ENCODE measurements at regions not wholly inside any gene's neighbourhood (a gene's known extent, or its start where the extent isn't known, plus 50 kb on each side); places are given as distances from the start of the nearest gene placed in this dataset.
"Not testable (repeated sequence)": the region's sequence is repeated elsewhere in the genome, so short reads cannot be mapped to it uniquely, and the experiment has no call there.

DNA sequence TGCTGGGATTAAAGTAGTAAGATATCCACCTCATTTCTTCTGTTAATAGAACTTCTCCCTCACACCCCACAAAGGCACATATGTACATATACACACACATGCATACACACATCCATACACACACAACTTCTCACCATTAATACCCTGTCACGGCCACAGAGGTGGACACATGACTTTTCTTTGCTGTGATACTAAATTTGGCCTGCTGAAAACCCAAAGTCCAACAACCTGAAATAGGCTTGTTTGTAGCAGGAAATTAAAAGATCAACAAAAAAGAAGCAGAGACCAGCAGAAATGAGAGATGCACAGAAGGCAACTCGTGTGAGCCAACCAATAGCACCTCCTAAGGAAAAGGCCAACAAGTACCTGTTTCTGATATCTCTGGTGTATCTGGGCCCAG is 128.7 kb upstream of the PCGF5 start:
- DNase-seq, result no peak

DNA sequence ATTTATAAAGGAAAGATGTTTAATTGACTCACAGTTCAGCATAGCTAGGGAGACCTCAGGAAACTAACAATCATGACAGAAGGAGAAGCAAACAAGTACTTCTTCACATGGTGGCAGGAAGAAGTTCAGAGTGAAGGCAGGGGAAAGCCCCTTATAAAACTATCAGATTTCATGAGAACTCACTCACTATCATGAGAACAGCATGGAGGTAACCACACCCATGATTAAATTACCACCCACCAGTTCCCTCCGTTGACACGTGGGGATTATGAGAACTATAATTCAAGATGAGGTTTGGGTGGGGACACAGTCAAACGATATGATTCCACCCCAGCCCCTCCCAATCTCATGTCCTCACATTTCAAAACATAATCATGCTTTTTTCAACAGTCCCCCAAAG is 124.2 kb upstream of the PCGF5 start:
- DNase-seq, result no peak

DNA sequence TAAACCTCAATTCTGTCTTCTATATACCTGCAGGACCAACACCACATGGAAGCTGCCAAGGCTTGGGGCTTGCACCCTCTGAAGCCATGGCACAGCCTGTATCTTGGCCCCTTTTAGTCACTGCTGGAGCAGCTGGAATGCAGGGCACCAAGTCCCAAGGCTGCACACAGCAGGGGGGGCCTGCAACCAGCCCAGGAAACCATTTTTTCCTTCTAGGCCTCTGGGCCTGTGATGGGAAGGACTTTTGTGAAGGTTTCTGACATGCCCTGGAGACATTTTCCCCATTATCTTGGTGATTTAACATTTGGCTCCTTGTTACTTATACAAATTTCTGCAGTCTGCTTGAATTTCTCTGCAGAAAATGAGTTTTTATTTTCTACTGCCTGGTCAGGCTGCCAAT is 123.2 kb upstream of the PCGF5 start:
- DNase-seq, result no peak

DNA sequence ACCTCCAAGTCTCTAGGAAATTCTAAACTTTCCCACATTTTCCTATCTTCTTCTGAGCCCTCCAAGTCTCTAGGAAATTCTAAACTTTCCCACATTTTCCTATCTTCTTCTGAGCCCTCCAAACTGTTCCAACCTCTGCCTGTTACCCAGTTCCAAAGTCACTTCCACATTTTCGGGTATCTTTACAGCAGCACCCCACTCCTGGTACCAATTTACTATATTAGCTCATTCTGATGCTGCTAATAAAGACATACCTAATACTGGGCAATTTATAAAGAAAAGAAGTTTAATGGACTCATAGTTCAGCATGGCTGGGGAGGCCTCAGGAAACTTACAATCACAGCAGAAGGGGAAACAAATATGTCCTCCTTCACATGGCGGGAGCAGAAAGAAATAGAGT is 122.4 kb upstream of the PCGF5 start:
- DNase-seq, result not testable (repeated sequence)

DNA sequence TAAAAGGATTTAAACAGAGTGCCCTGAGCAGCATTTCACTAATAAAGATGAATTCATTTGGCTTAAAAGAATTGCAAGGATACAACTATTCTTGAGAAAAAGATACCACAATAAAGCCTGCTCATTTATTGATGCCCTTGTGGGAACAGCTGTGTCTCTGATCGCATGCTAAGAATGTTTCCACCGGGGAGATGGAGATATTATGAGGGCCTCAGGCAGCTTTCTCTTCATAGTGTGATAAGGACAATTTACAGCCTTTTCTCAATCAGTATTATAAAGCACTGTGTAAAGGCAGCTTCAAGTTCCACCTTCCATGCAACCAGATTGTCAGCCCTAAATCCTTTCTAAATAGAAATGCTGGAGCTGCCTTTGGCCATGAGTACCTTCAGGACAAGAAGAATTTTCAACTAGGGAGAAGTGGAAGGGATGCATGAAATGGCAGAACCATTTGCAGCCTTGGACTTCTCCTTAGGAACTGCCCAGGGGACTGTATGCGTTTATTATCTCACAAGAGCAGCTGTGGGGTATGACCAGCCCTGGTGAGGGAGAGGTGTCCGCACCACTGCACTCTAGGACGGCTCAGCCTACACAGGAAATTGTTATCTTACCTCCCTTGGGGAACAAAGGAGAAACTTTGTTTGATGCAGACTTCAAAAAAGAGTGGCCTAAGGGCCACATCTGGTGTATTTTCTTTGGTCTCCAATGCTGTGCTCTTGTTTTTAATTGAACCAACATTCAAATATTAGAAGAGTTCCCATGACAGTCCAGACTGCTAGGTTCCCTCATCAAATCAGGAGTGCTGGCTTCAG is 116.9 kb upstream of the PCGF5 start:
- no peak for DNase-seq

DNA sequence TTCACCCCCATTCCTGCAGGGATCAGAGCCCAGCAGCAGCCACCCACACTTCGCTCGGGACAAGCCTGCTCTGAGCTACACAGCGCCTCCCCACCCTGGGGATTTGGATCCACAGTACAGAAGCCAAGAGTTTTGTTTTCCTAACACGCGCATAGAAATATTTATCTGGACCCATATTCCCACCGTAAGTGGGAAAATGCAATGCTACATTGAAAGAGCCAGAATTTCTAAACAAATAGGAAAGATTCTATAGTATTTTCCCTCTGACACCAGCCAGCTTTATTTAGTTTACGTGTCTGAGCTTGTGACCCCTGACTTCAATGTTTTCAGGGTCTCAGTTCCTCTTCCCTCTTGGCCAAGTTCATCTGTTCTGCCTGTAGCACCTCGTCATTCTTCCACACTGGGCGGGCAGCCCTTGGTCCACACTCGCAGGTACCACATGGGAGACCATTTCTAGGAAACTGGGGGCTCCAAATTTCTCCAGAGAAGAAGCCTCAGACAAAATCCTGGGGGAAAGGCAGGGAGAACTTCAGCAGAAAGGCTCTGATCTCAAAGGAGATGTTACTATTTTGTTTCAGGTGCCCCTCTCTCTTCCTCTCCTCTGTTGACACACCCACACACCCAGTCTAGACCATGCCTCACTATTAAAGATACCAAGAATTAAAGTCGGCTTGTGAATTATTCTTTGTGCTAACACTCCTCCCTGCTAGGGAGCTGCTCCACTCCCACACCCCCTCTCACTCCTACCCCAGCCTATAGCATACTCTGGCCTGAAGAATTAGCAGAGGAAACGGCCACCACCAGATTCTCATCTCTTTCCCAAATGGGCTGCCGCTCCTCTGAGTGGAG is 116.0 kb upstream of the PCGF5 start:
- no peak for DNase-seq

GRCh38 chr10:91105269-91105668 is 115.2 kb upstream of the PCGF5 start:
- no peak for DNase-seq

DNA sequence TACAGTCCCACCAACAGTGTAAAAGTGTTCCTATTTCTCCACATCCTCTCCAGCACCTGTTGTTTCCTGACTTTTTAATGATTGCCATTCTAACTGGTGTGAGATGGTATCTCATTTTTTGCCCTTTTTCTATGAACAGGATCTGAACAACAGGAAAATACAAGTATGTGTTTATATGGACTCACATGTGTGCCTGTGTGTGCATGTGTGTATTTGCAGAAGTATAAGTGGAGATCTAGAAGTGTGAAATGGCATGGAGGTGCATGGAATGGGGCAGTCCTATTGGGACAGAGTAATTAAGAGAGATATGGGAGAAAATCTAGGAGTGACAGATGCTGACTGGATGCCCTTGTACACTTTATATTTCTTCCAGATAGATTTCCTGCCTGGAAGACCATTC is 111.6 kb upstream of the PCGF5 start:
- no peak for DNase-seq

GRCh38 chr10:91111060-91111459 is 109.4 kb upstream of the PCGF5 start:
- no peak for DNase-seq

GRCh38 chr10:91115618-91116390 is 104.7 kb upstream of the PCGF5 start:
- DNase-seq, result no peak

DNA sequence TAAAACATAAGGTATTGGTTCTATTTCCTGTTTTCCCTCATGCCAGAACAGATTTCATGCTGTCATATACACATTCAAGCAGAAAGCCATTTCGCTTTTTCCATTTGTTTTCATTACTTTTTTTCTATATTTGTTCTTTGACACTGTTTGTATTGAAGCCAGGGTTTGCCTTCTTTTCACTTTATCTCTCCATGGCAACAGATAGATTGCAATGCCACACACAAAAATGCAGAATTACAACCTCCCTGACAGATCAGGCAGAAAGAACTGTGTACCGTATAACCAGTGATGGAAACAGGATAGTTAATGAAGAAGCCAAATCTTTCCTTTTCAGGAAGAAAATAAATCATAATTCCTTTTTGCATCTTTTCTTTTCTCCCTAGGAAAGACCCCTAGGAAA is 103.0 kb upstream of the PCGF5 start:
- no peak for DNase-seq

DNA sequence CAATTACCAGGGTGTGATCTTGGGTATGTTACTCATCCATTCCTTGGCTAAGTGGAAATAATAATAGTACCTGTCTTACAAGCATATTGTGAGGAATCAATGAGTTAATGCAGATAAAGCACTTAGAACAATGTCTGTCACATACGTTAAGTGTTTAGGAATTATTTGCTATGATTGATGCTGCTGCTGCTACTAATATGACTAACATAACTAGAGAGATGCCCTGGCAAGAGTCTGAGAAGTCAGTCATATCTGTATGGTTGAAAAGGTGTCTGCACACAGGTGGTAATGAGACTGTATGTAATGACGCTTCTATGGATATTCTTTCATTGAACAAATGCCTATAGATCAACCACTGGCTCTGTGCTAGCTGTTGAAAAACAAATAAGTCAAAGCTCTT is 100.1 kb upstream of the PCGF5 start:
- DNase-seq, result no peak

GRCh38 chr10:91123261-91123660 is 97.2 kb upstream of the PCGF5 start:
- DNase-seq, result no peak

- DNase-seq, result no peak
These were observed 96.4 kb upstream of the PCGF5 start for GRCh38 chr10:91124016-91124415.

GRCh38 chr10:91126471-91126870 is 94.0 kb upstream of the PCGF5 start:
- no peak for DNase-seq

DNA sequence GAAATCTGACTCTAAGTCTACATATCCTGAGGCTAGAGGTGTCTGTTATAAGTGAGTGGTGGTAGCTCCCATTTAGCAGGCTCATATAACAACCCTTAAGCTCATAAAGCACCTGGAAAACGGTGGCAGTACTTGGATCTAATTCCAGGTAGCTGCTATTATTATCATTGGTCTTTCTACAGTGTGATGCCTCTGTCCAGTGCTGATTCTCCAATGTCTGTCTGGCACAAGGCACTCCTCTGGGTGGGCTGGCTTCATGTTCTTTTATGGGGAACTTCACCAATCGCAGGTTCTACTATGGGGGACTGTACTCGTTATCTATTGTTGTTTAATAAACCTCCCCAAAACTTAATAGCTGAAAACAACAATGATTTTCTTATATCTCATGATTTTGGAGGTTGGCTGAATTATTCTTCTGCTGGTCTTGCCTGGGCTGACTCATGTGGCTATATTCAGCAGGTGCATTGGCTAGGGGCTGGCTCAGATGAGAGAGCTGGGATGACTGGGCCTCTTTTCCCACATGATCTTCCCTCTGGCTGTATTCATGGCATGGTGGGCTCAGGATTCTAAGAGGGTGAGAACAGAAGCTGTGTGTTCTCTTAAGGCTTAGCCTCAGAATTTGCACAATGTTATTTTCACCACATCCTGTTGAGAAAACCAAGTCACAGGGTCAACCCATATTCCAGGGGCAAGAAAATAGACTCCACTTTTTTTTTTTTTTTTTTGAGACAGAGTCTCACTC is 93.0 kb upstream of the PCGF5 start:
- no peak for DNase-seq

- no peak for DNase-seq
These were observed 85.3 kb upstream of the PCGF5 start for GRCh38 chr10:91135113-91135512.

DNA sequence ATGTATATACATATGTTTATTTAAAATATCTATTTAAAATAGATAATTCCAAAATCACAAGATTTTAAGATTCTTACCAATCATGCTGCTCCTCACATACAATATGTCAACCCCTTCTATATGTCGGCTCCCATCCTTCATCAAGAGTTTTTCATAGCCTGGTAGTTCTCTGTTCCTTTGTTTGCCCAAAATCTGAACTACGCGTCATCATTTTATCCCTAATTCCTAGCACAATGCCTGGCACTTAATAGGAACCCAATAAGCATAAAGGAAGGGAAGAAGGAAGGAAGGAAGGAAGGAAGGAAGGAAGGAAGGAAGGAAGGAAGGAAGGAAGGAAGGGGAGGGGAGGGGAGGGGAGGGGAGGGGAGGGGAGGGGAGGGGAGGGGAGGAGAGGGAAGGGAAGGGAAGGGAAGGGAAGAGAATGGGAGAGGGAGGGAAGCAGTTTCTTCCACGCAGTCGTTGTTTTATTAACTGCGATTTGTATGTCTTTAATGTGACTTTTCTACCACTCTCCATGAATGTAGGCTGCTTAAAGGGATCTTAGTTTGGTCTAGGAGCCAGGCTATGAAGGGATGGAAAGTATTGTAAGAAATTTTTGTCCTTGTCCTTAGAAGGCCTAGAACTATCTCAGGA is 83.3 kb upstream of the PCGF5 start:
- no peak for DNase-seq

DNA sequence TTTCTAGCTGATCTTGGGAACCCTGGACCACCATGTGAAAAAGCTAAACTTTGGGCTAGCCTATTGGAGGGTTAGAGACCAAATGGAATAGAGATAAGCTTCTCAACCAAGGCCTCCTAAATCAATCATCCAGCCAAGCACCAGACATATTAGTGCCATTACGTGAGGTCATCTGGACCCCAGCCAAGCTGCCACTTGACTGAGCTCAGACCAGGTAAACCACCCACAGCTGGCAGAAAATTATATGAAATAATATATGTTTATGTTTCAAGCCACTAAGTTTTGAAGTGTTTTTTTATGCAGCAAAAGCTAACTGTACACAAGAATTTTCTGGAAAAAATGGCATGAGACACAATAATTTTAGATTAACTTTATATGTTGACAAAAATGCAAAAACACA is 82.6 kb upstream of the PCGF5 start:
- no peak for DNase-seq

GRCh38 chr10:91140995-91141549 is 79.4 kb upstream of the PCGF5 start:
- no peak for DNase-seq

DNA sequence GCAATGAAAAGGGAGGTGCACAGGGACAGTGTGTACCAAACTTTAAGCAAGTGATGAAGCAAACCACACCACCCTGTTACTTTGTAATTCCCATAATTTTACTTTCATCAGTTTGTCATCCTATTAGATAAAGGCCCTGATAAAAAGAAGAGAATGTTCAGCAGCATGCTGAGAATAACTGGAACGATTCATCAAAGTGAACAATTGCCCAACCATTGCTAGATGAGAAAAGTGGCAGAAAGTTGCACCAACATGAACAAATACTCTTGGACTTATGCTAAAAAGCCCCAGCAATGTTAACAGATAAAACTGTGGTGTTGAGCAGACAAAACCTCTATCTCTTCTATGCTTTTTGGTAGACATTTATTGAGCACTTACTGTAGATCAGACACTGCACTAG is 75.5 kb upstream of the PCGF5 start:
- no peak for DNase-seq

DNA sequence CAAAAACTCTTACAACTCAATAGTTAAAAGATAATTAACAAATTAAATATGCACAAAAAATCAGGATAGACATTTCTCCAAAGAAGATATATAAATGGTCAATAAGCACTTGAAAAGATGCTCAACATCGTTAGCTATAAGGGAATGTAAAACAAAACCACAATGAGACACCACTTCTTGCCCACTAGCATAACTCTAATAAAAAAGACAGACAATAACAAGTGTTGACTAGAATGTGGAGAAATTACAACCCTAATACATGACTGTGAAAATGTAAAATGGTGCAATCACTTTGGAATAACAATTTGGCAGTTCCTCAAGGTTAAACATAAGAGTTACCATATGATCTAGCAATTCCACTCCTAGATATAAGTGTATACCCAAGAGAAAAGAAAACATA is 74.3 kb upstream of the PCGF5 start:
- DNase-seq, result no peak
